Fibroblast of skin of left biceps (primary cell): ENCODE measurements at regions not wholly inside any gene's neighbourhood (a gene's known extent, or its start where the extent isn't known, plus 50 kb on each side); places are given as distances from the start of the nearest gene placed in this dataset.

Experiments
- DNase-seq, 2 experiments: peaks; one replicate each; pipeline ENCODE4 v3.0.0-alpha.2; 2013; ENCODE audit warnings: low read depth in 2 of 2

DNA sequence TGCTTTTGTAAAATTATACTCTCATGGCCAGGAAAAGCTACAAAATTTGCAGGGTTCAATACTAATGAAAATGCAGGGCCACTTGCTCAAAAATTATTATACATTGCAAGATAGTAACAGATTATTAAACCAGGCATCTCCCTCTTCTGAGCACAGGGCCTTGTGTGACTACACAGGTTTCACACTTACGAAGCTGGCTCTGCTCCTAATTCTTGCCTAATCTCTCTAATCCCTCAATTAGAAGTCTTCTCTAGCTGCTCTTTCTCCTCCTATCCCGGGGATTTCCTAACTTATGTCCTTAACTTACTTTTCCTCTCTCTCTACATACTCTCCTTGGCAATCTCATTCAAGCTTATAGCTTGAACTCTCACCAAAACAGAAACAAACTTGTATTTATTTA, 168.3 kb downstream of the AREG start:
- no peak for DNase-seq

DNA sequence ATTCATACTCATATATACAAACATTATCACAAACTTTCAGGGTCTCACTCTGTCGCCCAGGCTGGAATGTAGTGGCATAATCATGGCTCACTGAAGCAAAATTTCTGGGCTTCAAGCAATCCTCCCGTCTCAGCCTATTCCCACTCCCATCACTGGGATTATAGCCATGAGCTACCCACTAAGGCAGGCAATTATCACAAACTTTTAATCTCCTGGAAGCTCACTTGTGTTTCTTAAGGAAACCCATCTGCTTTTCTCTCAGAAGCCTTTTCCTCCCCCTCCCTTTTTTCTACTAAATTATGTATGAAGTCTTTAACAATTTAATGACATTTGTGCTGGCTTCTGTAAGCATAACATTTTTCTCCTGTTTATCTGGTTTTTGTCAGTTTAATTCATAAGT, 170.5 kb downstream of the AREG start:
- no peak for DNase-seq

DNA sequence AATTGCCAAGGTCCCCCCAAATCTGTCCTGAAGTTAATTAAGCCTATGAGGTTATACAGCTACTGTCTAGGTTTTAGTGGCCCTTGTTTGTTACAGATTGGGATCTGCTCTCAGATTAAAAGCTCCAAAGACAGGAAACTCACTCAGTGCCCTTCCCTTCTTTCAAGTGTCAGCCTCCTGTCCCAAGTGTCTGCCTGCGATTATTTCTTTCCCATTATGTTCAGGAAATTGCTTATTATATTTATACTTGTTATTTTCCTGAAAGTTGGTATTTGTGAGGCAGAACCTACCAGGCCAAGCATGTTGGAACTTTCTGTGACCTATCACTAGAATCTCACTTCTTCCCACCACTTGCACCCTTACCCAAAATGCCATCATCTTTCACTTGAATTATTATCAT, 173.2 kb downstream of the AREG start:
- DNase-seq, result no peak

DNA sequence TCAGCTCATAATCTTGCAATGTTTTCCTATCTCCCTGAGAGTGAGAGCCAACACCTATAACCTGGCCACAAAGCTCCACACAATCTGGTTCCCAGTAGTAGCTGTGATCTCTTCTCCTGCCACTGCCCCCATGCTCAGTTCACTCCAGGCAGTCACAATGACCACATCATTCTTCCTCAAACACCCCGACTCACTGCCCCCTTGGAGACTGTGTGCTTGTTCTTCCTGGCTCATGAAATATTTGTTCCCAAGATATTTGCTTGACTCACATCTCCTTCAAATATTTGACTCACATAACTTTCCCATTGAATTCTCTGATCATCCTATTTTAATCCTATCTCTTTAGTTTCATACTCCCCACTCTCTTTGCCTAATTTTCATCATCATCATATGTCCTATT, 173.7 kb downstream of the AREG start:
- DNase-seq, result no peak

DNA sequence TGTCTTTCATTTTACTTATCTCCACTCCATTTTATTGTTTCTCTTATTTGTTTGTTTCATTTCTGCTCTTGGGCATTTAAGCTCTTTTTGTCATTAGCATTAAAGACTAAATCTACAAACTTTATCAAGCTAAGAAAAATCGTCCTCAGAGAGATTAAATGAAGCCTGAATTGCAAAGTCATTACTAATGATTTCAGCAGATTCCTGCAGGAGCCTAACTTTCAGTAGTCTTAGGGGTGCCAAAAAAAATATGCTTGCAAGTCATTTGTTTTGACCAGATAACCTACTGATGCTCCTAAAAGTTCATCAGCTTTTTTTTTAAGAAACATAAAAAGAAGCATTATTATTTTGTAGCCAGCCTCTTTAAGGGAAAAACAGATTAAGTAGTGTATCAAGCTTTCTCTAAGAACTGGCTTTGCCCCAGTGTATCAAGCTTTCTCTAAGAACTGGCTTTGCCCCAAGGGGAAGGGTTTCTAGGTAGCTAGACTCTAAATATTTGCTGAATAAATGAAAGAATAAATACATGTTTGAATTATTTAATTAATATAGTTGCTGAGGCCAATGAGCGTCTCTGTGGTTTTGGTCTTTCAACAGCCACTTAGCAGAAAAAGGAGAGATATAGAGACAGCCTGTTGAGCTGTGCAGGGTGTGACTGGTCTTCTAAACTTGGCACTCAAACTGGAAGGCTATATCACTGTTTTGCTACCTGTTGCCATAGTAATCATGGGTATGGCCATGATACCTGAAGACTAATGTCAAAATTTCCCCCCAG, 174.2 kb downstream of the BTC start:
- no peak for DNase-seq

DNA sequence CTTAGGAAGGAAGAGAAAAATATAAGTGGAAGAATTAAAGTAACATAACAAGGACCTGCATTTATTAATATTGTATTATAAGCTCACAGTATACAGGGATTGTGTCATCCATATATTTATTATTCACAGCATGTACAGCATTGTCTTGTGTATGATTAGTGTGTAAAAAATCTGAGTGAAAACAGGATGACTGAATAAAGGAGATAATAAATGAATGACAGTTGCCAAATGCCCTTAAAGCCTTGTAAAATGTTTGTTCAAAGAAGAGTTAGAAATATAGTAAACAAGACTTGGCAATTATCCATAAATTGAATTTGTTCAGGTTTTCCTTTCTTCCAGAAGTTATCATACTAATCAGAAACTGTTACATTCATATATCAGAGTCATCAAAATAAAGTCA, 172.7 kb downstream of the BTC start:
- no peak for DNase-seq

DNA sequence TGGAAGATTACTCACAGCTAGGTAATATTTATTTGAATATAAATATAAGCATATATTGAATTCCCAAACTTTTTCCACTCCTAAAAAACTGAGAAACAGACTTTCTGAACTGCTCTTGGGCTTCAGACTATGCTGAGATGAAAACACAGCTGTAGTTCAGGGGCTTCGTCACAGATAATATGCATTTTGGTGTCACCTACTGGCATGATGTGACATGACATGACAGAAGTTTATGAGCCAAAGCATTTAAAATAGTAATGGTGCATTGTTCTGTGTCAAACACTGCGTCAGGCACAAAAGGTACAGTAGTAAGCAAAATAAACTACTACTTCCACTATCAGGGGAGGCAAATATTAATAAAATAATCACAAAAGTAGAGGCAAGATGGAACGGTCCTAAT, 171.3 kb downstream of the BTC start:
- no peak for DNase-seq

DNA sequence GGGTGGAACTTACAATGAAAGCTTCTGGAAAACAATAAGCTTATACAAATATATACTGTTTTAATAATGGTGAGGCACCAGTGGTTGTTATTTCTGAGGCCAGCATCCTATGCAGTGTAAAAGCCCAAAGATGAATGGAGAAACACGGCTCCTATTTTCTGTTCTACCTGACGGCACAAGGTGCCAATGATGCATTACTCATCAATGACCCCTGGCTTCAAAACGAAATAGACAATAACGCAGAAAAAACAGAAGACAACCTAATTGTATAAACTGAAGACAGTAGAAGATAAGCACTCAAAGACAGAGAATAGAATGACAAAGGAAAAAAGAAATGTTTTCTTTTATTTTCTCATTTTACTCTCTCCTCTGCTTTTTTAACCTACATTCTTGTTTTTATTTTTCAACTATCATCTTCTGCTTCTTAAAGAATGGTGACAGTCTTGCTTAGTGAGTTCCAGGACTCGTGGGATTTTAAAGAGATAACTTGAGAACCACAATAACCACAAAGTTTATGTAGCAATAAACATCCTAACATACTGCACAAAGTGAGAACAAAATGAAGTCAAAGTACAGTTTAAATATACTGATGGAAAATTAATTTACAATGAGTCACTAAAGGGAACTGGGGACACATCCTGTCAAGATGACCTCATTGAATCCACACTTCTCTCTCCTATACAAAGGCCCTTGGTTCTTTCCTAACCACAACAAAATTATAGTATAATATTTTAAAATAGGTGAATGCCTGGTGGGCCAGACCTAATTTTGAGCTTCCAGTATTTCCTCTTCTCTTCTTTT, 169.8 kb downstream of the BTC start:
- DNase-seq, result peak; percentile 42 to 45

DNA sequence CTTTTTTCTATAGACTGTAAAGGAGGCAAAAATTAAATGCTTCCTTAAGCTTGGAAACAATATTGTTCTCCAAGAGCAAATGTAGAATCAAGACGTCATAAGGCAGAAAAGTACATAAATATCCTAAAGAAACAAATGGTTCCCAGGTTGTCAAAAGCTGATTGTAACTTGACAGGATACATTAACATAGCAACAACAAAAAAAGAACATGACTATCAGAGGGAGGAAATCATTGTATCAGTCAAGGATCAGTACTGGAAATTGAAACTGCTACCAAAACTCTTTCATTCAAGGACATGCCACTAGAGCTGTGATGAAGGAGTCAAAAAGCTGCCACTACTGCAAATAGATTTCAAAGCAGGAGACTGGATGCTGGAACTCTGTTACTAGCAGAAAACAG, 168.3 kb downstream of the BTC start:
- DNase-seq, result no peak

DNA sequence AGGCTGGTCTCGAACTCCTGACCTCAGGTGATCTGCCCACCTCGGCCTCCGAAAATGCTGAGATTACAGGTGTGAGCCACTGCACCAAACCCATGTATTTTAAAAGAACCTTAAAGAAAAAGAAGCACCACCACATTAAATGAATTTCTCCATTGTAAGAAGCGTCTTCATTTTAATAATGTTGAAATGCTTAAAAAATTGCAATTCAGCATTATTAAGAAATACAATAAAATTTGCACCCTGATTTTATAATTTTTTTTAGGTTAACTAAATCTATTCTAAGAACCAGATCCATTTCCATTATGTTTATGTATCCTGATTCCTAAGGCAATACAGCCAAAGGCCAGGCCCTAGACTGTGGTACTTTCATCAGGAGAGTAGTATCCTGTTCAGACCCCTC, 167.2 kb downstream of the BTC start:
- no peak for DNase-seq

DNA sequence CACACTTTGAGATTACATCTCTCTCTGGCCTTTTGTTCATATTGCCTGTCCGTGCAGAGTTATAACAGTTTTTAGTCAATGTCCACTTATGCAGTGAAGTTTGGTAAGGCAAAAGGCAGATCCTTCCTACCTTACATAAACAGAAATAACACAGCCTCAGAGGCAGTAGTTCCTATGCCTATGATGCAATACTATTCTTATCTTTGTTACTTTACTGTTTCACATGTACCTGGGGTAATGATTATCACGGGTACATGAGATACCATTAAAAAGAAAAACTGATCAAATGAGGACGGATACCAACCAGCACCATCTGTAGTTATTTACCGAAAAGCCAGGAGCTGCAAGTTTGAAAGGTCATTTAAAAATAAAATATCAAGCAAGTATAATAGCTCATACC, 166.8 kb downstream of the BTC start:
- no peak for DNase-seq

DNA sequence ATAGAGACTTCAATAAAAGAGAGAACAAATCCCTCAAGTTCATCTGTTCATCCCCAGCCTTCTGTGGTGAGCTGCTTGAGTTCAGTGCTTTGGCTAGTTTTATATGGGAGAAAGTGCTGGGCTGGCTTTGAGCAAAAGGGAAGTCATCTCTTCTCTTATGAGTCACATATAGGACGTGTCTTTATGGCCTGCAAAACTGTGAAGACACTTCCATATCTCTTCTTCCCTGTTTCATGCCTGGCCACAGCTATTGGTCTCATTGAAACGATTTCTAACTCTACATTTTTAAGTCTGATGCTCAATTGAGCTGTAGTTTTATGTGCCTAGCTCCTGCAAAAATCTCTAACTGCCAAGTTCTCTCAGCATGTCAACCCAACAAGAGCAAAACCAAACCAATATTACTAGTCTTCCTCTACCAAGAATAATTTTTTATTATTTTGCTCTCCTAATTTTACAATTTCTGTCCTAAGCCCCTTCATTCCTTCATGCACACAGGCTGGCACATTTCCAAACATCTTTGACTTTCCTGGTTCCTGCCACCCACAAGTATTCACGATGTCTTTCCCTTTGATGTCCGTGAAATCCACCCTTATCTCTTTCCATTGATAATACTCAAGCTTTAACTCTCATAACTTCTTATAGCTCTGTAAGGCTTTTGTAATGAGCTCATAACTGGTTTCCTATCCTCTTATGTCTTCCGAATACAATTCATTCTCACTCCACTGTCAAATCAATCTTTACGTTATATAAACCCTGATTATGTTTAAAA, 165.3 kb downstream of the BTC start:
- DNase-seq, result no peak

DNA sequence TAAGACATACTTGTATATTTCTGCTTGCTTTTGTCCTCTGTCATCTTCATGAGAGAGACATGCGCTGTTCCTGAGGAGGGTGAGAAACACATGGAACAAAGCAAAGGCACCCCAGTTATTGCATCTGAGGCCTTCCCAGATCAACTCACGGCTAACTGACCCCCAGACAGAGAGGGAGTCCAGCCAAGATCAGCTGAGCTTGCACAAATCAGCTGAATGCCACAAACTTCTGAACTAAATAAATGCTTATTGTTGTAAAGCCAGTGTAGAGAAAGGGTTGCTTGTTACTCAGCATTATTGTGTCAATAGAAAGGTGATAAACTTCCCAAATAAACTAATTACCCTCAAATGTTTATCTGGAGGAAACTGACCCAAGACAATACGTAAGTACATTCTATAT, 163.8 kb downstream of the BTC start:
- no peak for DNase-seq

DNA sequence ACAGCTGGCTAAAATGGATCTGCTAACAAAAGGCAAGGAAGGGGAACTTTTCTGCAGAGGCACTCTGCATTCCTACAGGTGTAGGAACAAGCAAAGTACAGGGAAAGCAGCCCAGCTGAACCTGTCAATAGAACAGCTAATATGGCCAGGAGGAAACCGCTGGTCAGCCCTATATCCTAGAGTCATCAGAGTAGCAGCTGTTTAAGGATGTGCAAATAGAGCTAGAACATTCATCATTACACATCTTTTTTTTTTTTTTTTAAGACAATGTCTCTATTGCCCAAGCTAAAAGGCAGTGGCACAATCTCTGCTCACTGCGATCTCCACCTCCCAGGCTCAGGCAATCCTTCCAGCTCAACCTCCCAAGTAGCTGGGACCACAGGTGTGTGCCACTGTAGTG, 163.0 kb downstream of the BTC start:
- DNase-seq, result no peak

DNA sequence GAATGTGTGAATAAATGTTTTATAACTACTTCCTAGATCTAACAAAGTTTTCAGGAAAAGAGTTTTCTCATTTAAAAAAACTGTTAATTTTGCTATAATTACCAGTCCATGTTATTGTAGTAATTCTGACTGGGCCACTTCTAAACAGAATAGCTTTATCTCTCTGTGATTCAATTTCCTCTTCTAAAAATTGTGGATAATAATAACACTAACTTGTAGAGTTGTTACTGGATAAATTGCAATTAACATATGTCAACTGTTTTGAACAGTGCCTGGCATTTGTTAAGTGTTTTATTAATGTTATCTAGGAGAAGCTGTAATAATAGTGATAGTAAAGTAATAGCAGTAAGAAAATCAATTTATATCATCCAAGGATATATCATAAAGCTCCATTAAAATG, 162.3 kb downstream of the BTC start:
- DNase-seq, result no peak

DNA sequence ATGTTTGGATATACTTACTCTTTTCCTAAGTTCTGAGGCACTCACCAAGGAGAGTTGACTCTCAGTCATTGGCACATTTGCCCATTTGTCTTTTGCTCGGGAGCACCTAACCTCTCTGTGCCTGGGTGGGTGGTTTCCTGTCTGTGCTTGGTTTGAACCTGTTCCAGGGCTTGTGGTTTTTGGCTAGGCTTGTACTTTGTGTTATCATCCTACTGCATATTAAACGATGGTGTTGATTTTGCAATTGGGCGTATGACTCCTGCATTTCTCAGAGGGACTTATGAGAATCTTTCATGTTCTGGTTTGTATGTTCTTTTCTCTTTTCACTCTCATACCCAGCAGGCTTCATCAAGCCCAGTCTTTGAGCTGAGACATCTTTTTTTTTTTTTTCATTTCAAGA, 161.7 kb downstream of the BTC start:
- DNase-seq, result peak; percentile 32 to 45

DNA sequence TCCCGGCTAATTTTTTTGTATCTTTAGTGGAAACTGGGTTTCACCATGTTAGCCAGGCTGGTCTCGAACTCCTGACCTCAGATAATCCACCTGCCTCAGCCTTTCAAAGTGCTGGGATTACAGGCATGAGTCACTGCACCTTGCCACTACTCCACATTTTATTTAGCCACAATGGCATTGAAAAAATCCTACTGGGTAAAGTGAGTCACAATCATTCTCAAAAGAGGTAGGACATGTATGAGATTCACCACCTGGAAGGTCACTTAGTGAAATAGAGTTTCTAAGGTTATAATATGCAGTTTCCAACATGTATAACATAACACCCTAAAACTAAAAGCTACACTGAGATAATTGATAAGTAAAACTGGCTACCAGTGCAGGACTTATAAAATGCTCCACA, 159.2 kb downstream of the BTC start:
- no peak for DNase-seq

DNA sequence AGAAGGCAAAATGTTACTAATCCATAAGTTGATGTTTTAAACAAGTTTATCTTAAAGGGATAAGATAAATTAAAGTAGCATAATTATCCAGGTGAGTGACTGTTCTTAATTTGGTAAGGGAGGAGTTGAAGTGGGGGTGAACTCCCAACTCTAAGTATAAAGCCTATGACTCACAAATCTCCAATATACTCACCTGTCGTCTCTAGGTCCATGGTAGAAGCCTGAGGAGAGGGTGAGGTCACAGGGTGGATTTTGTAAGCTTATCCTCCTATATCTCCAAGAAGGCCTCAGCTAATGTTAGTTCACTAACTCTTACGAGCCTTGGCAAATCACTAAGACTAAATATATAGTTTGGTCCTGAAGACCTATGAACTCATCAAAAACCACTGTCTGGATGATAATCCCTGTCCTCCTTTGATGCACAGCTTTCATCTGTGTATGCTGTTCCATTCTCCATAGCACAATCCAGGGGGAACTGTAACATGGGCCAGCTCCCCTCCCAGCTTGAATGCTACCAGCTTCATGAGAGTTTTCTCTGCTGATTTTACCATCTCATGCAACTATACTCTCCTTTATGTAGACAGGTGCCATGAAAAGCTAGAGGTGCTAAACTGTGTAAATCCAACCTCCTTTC, 158.7 kb downstream of the BTC start:
- no peak for DNase-seq

DNA sequence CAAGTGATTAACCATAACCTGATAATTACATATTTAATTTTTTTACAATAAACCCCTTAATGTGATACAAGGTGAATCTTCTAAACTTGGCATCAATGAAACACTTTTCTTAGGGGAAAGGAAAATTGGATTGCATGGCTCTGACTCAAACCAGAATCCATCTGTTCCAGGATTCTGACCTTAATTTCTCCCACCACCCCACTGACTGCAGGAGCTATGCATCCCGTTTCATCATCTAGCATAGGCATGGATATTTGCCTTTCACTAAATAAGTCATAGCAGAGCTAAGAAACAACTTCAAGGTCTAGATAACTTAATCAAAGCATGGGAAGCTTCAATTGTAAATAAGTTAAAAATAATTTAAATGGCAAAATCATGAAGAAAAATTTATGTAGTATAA, 156.3 kb downstream of the BTC start:
- DNase-seq, result peak; percentile 17 to 18

DNA sequence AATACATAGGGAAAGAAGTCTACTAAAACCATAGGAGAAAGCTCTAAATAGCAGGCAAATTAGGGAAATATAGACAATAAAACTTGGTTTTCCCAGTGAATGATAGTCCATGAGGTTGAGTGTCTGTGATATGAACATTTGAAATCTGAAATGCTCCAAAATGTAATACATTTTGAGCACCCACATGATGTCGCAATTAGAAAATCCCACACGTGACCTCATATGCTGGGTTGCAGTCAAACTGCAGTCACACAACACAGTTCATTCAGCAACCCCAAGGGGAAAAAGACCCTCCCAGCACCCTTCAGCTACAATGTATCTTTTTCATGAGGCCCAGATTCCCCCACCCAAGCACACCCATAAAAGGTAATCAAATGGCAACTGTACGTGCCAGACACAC, 155.6 kb downstream of the BTC start:
- DNase-seq, result no peak

DNA sequence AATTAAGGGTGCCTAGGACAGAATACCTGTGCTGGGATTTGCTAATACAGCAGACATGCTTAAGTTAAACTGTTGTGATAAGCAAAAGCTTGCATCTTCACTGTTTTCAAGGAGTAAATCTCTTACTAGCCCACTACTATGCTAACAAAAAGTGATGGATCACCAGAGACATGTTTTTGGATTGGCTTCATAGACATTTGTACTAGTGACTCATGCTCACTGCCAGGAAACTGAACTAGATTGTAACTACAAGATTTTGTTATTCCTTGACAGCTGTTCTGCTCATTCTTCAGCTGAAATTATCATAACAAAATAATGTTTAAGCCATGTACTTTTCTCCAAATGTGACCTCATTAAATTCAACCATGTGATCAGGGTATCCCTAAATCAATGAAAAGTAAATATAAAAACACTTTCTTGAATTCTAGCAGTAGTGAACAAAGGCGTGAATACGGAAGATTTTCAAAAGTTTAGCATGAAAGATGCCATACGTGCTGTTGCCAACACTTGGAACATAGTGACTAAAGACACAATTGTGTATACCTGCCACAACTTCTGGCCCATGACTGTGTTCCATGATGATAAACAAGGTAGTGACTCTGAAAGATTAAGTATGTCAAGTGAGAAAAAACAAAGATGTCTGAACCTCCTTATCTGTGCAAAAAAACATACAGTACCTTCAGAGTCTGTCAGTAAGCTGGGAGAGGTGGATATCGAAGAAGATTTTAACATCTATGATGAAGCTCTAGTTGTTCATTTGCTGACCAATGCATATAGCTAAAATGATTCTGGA, 154.0 kb downstream of the BTC start:
- DNase-seq, result peak; percentile 34 to 44
